ENCODE measurements at regions not wholly inside any gene's neighbourhood (a gene's known extent, or its start where the extent isn't known, plus 50 kb on each side); places are given as distances from the start of the nearest gene placed in this dataset.

DNA sequence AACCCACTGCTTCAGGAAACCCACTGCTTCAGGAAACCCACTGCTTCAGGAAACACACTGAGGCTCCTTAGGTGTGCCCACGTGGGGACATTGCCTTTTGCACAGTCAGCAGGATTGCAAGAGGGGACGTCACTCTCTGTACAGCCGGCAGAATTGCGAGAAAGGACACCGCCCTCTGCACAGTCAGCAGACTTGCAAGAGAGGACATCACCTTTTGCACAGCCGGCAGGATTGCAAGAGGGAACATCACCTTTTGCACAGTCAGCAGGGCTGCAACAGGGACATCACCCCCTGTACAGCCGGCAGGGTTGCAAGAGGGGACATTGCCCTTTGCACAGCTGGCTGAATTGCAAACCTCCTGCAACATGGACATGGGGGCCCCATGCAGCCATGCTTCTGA, 407.6 kb downstream of the GLRX3 start:
- no peak for TF ChIP-seq FOXK2 (IDR thresholded peaks at IDR 0.05)
- no peak for TF ChIP-seq SP1 (IDR thresholded peaks at IDR 0.05)
- no peak for TF ChIP-seq L3MBTL2 (conservative IDR thresholded peaks at IDR 0.05)
- no peak for TF ChIP-seq HDGF (IDR thresholded peaks at IDR 0.05; ENCODE audit: borderline replicate concordance)
- no peak for TF ChIP-seq BHLHE40 (IDR thresholded peaks at IDR 0.05; ENCODE audit: borderline replicate concordance)

Measured in HEK293T (cell line).